ENCODE measurements at regions not wholly inside any gene's neighbourhood (a gene's known extent, or its start where the extent isn't known, plus 50 kb on each side); places are given as distances from the start of the nearest gene placed in this dataset.
"Not testable (repeated sequence)": the region's sequence is repeated elsewhere in the genome, so short reads cannot be mapped to it uniquely, and the experiment has no call there.

GRCh38 chr2:11877764-11878163 is 131.3 kb downstream of the LPIN1 start:
- intact Hi-C loops (cut with micrococcal nuclease), result no loop called here

GRCh38 chr2:11885253-11885652 is 138.8 kb downstream of the LPIN1 start:
- intact Hi-C loops (cut with micrococcal nuclease), result not testable (repeated sequence)

GRCh38 chr2:11886899-11887298 is 140.5 kb downstream of the LPIN1 start:
- intact Hi-C loops (cut with micrococcal nuclease), result not testable (repeated sequence)

- intact Hi-C loops (cut with micrococcal nuclease), result no loop called here
Observed at GRCh38 chr2:11889101-11889850, 142.8 kb downstream of the LPIN1 start.

GRCh38 chr2:11889854-11890253 is 143.4 kb downstream of the LPIN1 start:
- intact Hi-C loops (cut with micrococcal nuclease), result no loop called here

GRCh38 chr2:11891028-11891427 is 144.6 kb downstream of the LPIN1 start:
- intact Hi-C loops (cut with micrococcal nuclease), result no loop called here

GRCh38 chr2:11891671-11892440 is 145.4 kb downstream of the LPIN1 start:
- intact Hi-C loops (cut with micrococcal nuclease), result no loop called here

GRCh38 chr2:11896386-11896785 is 150.0 kb downstream of the LPIN1 start:
- intact Hi-C loops (cut with micrococcal nuclease), result no loop called here

GRCh38 chr2:11898576-11898975 is 152.1 kb downstream of the LPIN1 start:
- intact Hi-C loops (cut with micrococcal nuclease), result no loop called here

- intact Hi-C loops (cut with micrococcal nuclease), result no loop called here
Observed at GRCh38 chr2:11899264-11899818, 152.9 kb downstream of the LPIN1 start.

- intact Hi-C loops (cut with micrococcal nuclease), result not testable (repeated sequence)
Observed at GRCh38 chr2:11900891-11901290, 154.5 kb downstream of the LPIN1 start.

GRCh38 chr2:11901351-11902069 is 155.1 kb downstream of the LPIN1 start:
- intact Hi-C loops (cut with micrococcal nuclease), result no loop called here

GRCh38 chr2:11903085-11903606 is 156.7 kb downstream of the LPIN1 start:
- intact Hi-C loops (cut with micrococcal nuclease), result no loop called here

- intact Hi-C loops (cut with micrococcal nuclease), result no loop called here
Observed at GRCh38 chr2:11904029-11904428, 157.6 kb downstream of the LPIN1 start.

- intact Hi-C loops (cut with micrococcal nuclease), result no loop called here
Observed at GRCh38 chr2:11904941-11905340, 158.5 kb downstream of the LPIN1 start.

- intact Hi-C loops (cut with micrococcal nuclease), result no loop called here
Observed at GRCh38 chr2:11907190-11907589, 160.8 kb downstream of the LPIN1 start.

GRCh38 chr2:11910971-11911370 is 164.5 kb downstream of the LPIN1 start:
- intact Hi-C loops (cut with micrococcal nuclease), result no loop called here

GRCh38 chr2:11912980-11913379 is 166.5 kb downstream of the LPIN1 start:
- intact Hi-C loops (cut with micrococcal nuclease), result no loop called here

- intact Hi-C loops (cut with micrococcal nuclease), result no loop called here
Observed at GRCh38 chr2:11914455-11914854, 168.0 kb downstream of the LPIN1 start.

GRCh38 chr2:11915650-11916049 is 169.2 kb downstream of the LPIN1 start:
- intact Hi-C loops (cut with micrococcal nuclease), result no loop called here

GRCh38 chr2:11919953-11920352 is 173.5 kb downstream of the LPIN1 start:
- intact Hi-C loops (cut with micrococcal nuclease), result no loop called here

All from T-helper 2 cell treated with Interferon-gamma antibody and Interleukin-4, amounts not matched to agents 100 ng/mL and 5 ng/mL, for 36 hours (primary cell).